Activated T-helper 1 cell treated with anti-CD3 and anti-CD28 coated beads, Interleukin-12 subunit alpha, Interleukin-12 subunit beta, Interleukin-2, Interleukin-4 antibody, amounts not matched to agents 30 ng/mL and 10 ng/mL and 1 ng/mL, durations not matched to agents 14 hours and 24 hours and 36 hours (primary cell): ENCODE measurements at regions not wholly inside any gene's neighbourhood (a gene's known extent, or its start where the extent isn't known, plus 50 kb on each side); places are given as distances from the start of the nearest gene placed in this dataset.

ENCODE experiments used
- DNase-seq: peaks from one replicate; pipeline ENCODE4 v3.0.0; 2021; ENCODE audit warnings: low spot score
- H3K27ac Mint-ChIP-seq: one replicate; pipeline ENCODE4 v1.8.0; 2021; ENCODE audit warnings: mild to moderate bottlenecking, mixed read lengths
- H3K27me3 Mint-ChIP-seq: one replicate; pipeline ENCODE4 v1.8.0; 2022; ENCODE audit warnings: mild to moderate bottlenecking, moderate library complexity, mixed read lengths; ENCODE audit not compliant: insufficient read depth
- H3K36me3 Mint-ChIP-seq: one replicate; pipeline ENCODE4 v1.8.0; 2021; ENCODE audit warnings: low read depth, mixed read lengths
- H3K4me1 Mint-ChIP-seq: one replicate; pipeline ENCODE4 v1.8.0; 2021; ENCODE audit warnings: low read depth, mixed read lengths
- H3K4me3 Mint-ChIP-seq: one replicate; pipeline ENCODE4 v1.8.0; 2021; ENCODE audit warnings: mild to moderate bottlenecking, moderate library complexity, mixed read lengths
- H3K9me3 Mint-ChIP-seq: one replicate; pipeline ENCODE4 v1.8.0; 2021; ENCODE audit warnings: mixed read lengths
- intact Hi-C: fragments of 100-400 bp; cut with micrococcal nuclease; formaldehyde crosslinking; loops from one replicate; pipeline ENCODE4 v1.15.1; 2024

DNA sequence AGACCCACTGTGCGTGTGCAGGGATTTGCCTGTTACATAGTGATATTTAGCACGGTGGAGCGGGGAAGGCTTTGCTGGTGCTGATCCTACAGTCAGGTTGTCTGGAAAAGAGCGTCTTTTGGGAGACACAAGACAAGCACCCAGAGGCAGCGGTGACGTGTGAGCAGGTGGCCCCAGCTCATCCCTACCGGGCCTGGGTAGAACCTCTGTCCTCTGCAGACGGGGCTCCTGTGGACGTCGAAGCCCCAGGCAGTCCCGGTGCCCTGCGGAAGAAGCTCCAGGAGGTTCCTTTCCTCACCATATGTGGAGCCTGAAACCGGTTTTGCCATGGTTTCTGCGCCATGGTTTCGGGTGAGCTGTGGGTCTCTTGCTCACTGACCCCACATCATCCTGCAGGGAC lies 68.9 kb upstream of the AFDN start:
- Mint-ChIP-seq H3K36me3 (no peaks in the 10 kb centered on the region), H3K4me1 (no peaks in the 10 kb centered on the region), H3K27ac (no peak overlapping the region), H3K27me3 (peaks cover 12% of the 10 kb centered on the region), H3K4me3 (no peak overlapping the region), H3K9me3 (no peaks in the 10 kb centered on the region)
- intact Hi-C loops: no loop called here
- no peak for DNase-seq

DNA sequence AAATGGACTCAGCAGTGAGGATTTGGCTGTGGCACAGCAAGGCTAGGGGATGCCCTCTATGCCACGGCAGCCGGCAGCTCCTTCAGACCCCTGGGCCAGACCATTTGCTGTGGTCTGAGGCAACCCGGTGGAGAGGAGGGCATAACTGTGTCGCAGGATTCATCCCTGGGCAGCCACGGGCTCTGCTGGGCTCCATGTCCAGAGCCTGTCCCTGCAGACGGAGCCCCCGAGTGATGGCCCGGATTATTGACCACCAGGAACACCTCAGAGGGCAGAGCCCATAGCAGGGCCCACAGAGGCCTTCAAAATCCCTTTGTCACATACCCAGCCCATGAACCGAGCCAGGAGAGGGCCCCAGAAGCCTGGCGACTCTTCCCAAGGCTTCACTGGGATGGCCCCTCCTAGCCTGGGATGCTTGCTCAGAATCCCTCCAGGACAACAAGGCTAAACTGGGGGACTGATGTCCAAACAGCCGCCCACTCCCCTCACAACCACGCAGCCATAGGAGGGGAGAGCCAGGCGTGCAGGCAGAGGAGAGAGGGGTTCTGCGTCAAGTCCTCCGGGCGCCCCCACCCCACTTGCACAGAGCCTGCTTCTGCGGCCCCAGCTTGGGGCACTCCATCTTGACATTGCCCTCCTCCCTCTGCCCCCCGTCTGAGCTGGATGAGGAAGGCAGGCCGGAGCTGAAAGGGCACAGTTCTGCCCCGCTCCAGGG lies 68.2 kb upstream of the AFDN start:
- no peak for DNase-seq
- intact Hi-C loops: no loop called here
- no peak overlapping the region for H3K27ac Mint-ChIP-seq
- H3K27me3 Mint-ChIP-seq: peaks cover 12% of the 10 kb centered on the region
- H3K4me3 Mint-ChIP-seq: no peak overlapping the region
- H3K36me3 Mint-ChIP-seq: no peaks in the 10 kb centered on the region
- H3K9me3 Mint-ChIP-seq: no peaks in the 10 kb centered on the region
- no peaks in the 10 kb centered on the region for H3K4me1 Mint-ChIP-seq

DNA sequence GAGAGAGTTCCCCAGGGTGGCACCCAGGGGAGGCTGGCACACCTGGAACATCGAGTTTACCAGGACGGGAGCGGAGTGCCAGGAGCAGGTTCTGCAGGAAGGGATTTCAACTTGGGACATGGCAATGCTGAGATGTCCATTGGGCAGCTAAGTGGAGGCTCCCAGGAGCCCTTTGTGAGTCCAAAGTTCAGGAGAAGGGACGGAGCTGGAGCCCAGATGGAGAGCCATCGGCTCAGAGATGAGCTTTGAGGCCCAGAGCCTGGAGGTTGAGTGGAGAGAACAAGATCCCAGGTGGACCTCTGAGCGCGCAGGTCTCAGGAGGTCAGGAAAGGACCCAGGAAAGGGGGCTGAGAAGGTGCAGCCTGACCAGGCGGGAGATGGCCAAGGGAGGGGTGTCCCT lies 67.5 kb upstream of the AFDN start:
- Mint-ChIP-seq H3K27me3 (peaks cover 7% of the 10 kb centered on the region), H3K9me3 (no peaks in the 10 kb centered on the region), H3K27ac (no peak overlapping the region), H3K4me3 (no peak overlapping the region), H3K36me3 (no peaks in the 10 kb centered on the region), H3K4me1 (no peaks in the 10 kb centered on the region)
- DNase-seq: no peak
- intact Hi-C loops: no loop called here

DNA sequence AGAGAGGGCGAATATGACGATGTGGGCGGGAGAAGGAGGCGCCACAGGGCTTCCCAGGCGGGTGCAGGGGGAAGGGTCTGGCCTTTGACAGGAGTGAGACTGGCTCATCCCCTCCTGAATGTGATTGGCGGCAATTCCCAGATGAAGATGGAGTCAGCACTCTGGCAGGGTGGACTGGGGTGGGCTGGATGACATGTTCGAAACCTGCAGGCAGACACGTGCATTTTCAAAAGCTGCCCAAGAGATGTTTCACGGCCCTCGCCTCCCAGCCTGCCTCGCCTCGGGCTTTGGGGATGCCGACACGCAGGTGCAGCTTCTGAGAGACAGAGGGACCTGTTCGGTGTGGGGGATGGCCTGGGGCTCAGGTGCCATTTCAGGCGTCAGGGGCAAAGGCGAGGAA lies 66.8 kb upstream of the AFDN start:
- intact Hi-C loops: no loop called here
- H3K4me3 Mint-ChIP-seq: no peak overlapping the region
- no peak for DNase-seq
- no peaks in the 10 kb centered on the region for H3K9me3 Mint-ChIP-seq
- peaks cover 2% of the 10 kb centered on the region for H3K27me3 Mint-ChIP-seq
- H3K27ac Mint-ChIP-seq: no peak overlapping the region
- H3K4me1 Mint-ChIP-seq: no peaks in the 10 kb centered on the region
- H3K36me3 Mint-ChIP-seq: no peaks in the 10 kb centered on the region

DNA sequence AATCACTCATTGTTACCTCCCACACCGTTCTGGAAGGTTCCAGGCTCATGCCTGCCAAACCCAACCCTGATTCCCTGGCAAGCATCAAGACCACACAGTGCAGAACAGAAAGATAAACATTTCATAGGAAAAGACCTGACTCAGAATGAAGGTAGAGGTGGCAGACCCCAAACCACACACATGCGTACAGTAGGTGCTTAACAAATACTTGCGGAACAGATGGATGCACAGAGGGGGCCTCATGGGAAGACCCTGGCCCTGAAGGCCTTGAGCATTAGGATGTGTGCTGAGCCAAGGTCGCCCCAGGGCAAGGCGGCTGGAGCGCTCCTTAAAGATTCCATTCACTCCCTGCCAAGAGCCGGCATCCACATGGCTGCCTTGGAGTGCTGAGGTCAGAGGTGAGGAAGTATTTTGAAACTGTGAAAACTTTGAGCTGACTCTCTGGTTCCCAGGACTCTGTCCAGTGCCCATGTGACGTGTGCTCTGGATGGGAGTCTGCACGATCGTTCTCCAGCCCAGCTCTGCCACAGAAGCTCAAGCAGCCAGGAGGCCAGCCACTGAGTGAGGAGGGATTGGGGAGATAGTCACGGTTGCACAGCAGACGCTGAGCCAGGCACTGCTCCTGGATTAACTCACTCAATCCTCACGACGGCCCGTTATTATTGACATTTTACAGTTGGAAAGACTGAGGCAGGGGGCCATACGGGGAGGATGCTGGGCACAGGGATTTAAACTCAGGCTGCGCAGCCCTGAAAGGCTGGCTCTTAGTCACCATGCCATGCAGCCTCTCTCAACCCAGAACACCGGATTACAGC lies 65.5 kb upstream of the AFDN start:
- H3K36me3 Mint-ChIP-seq: no peaks in the 10 kb centered on the region
- no peak overlapping the region for H3K4me3 Mint-ChIP-seq
- H3K27me3 Mint-ChIP-seq: peaks cover 4% of the 10 kb centered on the region
- H3K9me3 Mint-ChIP-seq: no peaks in the 10 kb centered on the region
- no peaks in the 10 kb centered on the region for H3K4me1 Mint-ChIP-seq
- DNase-seq: no peak
- intact Hi-C loops: no loop called here
- H3K27ac Mint-ChIP-seq: no peak overlapping the region

DNA sequence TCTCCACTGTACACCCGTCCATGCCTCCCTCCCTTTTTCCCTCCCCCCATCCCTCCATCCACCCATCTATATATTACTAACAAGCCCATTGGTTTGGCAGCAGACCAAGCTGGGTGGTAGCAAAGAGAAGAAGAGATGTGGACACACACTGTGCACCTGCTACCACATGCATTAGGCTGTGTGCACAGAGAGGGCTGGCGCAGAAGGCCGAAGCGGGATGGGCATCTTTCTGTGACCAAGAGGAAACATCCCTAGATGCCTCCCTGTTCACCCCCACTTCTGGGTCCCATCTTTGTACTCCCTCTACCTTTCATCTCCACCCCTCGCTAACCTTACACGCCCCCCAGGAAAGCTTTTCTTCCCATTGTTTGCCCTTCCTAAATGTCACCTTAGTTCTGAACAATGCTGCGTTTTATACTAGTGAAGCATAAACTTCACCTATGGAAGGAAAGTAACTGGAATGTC lies 64.9 kb upstream of the AFDN start:
- Mint-ChIP-seq H3K36me3 (no peaks in the 10 kb centered on the region), H3K27ac (no peak overlapping the region), H3K4me3 (no peak overlapping the region), H3K9me3 (no peaks in the 10 kb centered on the region), H3K4me1 (no peaks in the 10 kb centered on the region), H3K27me3 (peaks cover 4% of the 10 kb centered on the region)
- intact Hi-C loops: no loop called here
- no peak for DNase-seq

DNA sequence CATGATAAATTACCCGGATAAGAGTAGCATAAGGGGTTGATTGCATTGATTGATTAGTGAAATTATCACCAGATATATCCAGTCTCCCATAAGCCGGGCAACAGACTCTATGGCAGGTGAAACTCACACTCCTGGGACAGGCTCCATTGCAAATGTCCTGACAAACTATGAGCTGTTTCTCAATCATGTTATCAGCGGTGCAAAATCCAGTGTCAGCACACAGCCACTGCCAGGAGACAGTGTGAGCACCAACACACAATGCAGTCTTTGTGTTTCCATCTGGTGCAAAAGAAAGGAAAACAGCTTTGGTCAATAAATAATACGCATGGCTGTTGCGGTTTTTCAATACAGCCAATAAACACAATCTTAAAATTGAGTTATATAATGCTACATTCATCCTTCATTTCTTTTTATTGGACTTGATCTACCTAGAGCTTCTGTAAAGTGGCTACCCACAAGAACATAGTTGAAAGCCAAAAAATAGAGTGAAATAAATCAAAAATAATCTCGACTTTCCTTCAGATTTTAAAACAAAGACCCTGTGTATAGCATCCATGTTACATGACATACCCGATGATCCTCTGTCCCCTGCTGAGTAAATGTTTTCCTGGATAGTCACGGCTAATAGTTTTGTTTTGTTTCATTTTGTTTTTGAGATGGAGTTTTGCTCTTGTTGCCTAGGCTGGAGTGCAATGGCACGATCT lies 64.3 kb upstream of the AFDN start:
- Mint-ChIP-seq H3K27ac (no peak overlapping the region), H3K4me3 (no peak overlapping the region), H3K36me3 (no peaks in the 10 kb centered on the region), H3K4me1 (no peaks in the 10 kb centered on the region), H3K9me3 (no peaks in the 10 kb centered on the region), H3K27me3 (peaks cover 4% of the 10 kb centered on the region)
- intact Hi-C loops: no loop called here
- no peak for DNase-seq

DNA sequence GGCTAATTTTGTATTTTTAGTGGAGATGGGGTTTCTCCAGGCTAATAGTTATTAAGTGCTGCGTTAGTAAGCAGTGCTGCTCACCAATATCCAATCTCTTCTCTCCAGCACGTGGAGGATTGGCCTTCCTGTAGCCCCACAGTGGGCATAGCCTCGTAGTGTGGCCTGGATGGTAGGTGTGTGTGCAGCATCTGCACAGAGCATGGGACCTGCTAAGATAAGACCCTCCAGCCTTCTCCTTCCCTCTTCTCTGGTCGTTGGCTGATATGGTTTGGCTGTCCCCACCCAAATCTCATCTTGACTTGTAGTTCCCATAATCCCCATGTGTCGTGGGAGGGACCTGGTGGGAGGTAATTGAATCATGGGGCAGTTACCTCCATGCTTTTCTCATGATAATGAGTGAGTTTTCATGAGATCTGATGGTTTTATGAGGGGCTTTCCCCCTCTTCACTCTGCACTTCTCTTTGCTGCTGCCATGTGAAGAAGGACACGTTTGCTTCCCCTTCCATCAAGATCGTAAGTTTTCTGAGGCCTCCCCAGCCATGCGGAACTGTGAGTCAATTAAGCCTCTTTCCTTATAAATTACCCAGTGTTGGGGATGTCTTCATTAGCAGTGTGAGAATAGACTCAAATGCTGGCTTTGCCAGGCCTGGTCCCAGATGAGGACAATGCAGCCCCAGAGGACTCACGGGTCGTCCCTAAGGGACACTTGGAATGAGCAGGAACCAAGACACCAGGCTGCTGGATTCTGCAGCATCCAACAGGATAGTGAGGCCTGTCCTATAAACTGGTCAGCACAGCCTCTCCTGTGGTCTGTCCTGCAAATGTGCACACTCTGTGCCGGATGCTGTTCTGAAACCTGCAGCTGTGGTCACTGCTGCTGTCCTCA lies 63.4 kb upstream of the AFDN start:
- intact Hi-C loops: no loop called here
- no peaks in the 10 kb centered on the region for H3K4me1 Mint-ChIP-seq
- DNase-seq: no peak
- no peaks in the 10 kb centered on the region for H3K36me3 Mint-ChIP-seq
- peaks cover 4% of the 10 kb centered on the region for H3K27me3 Mint-ChIP-seq
- no peak overlapping the region for H3K4me3 Mint-ChIP-seq
- H3K27ac Mint-ChIP-seq: no peak overlapping the region
- H3K9me3 Mint-ChIP-seq: no peaks in the 10 kb centered on the region

DNA sequence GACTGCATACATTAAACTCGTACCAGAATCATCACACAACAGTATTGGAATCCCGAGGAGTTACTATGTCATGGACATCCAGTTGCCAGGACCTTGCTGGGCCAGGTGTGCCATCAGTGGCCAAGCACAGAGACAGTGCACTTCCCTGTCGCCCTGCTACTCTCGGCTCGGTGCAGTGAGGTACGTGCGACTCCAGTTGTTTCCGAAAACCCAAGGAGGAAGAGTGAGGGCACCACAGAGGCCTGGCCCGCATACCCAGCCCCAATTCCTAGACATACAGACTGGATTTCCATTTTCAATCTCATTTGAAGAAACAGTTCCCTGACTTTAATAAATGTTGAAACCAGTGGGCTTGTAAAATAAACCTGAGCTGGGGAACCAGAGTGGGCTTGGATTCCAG lies 62.5 kb upstream of the AFDN start:
- no peaks in the 10 kb centered on the region for H3K9me3 Mint-ChIP-seq
- intact Hi-C loops: no loop called here
- H3K27me3 Mint-ChIP-seq: peaks cover 4% of the 10 kb centered on the region
- H3K4me1 Mint-ChIP-seq: no peaks in the 10 kb centered on the region
- no peaks in the 10 kb centered on the region for H3K36me3 Mint-ChIP-seq
- no peak overlapping the region for H3K4me3 Mint-ChIP-seq
- DNase-seq: no peak
- H3K27ac Mint-ChIP-seq: no peak overlapping the region

DNA sequence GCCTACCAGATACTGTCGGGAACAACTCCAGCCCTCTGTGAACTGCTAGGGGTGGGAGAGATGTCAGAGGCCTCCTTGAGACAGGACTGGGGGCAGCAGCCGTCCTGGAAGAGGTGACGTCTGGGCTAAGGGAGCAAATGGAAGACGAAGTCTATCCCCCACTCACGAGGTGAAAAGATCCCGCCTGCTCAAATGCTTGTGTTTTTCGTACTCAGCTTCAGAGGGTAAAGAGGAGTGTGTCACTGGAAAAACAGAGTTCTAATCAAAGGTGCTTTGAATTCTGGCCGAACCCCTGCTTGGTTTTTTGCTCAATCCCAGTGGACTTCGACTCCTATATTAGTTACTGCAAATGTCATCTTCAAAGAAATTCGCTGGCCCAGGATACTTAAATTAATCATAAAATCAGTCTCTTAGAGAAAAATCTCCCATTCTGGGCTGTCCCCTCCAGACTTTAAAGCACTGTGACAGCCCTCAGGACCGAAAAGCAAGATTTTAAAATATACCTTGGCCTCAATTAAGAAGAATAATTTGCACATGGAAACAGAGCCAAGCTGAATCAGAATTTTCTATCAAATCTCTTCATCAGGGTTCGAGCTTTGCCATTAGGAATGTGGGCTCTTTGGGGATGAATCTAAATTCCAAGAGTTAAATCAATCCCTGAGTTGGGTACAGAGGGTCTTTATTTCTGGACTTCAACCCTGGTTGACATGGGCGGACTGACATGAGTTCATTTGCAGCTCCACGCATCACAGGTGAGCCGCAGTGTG lies 61.8 kb upstream of the AFDN start:
- Mint-ChIP-seq H3K4me3 (no peak overlapping the region), H3K27me3 (peaks cover 4% of the 10 kb centered on the region), H3K27ac (no peak overlapping the region), H3K36me3 (no peaks in the 10 kb centered on the region), H3K4me1 (no peaks in the 10 kb centered on the region), H3K9me3 (no peaks in the 10 kb centered on the region)
- no peak for DNase-seq
- intact Hi-C loops: no loop called here

DNA sequence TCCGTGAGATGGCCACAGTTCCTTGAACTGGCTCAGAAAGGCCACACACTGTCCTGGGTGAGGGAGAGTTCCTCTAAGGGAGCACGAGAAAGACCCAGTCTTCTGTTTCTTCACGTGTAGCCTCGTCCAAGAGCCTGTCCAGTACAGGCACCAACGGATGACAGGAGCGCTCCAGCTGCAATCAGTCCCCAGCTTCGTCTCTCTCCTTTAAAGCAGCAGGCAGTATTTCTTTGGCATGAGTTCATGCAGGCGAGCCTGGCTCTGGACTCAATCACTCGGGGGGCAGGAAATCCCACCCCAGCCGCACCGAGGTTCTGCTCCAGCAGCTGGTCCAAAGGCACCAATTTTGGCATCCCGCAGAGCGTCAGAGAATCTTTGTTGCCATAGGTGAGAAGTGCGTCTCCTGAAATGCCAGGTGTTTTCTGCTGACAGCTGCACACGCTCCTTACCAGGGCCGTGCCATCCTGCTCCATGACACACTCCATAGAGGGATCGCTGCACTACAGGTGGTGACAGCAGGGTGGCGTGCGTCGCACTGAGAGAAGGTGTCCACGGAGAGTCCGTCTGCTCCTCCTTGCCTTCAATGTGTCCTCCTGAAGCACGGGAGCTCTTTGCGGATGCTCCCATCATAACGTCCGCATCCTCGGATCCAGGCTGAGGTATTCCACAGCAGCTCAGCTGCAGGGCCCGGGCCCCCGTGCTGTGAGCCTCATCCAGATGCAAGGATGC lies 59.6 kb upstream of the AFDN start:
- Mint-ChIP-seq H3K4me1 (no peaks in the 10 kb centered on the region), H3K4me3 (no peak overlapping the region), H3K27ac (no peak overlapping the region), H3K9me3 (no peaks in the 10 kb centered on the region), H3K27me3 (peaks cover 4% of the 10 kb centered on the region), H3K36me3 (no peaks in the 10 kb centered on the region)
- intact Hi-C loops: no loop called here
- no peak for DNase-seq
